Cardiac muscle cell (in vitro differentiated cells and primary cell): ENCODE measurements at regions not wholly inside any gene's neighbourhood (a gene's known extent, or its start where the extent isn't known, plus 50 kb on each side); places are given as distances from the start of the nearest gene placed in this dataset.

Experiments used
- DNase-seq, 2 donors: peaks; one replicate each; pipeline versions ENCODE4 v3.0.0 to v3.0.0-alpha.2; 2010 to 2017; ENCODE audit warnings: low read depth in 1 of 2, low spot score in 1 of 2
- H3K27ac ChIP-seq: fragments of 200-600 bp; sonication (generic); 2 replicates; pipeline ENCODE4 v1.5.1; 2016
- H3K27me3 ChIP-seq: fragments of 200-600 bp; sonication (generic); 2 replicates; pipeline ENCODE4 v1.6.0; 2016; ENCODE audit warnings: control low read depth
- H3K36me3 ChIP-seq: fragments of 200-600 bp; sonication (generic); 2 replicates; pipeline ENCODE4 v1.5.1; 2016; ENCODE audit warnings: control low read depth
- H3K4me1 ChIP-seq: fragments of 200-600 bp; sonication (generic); 2 replicates; pipeline ENCODE4 v1.8.1; 2017; ENCODE audit warnings: low read depth, mild to moderate bottlenecking, mixed run types
- H3K4me3 ChIP-seq: fragments of 200-600 bp; sonication (generic); 2 replicates; pipeline ENCODE4 v1.5.1; 2016; ENCODE audit warnings: mild to moderate bottlenecking
- H3K9me3 ChIP-seq: fragments of 200-600 bp; sonication (generic); 2 replicates; pipeline ENCODE4 v1.5.1; 2017; ENCODE audit warnings: low read depth, mild to moderate bottlenecking, control low read depth
- CTCF ChIP-seq: IDR thresholded peaks from 2 replicates; pipeline ENCODE4 v1.5.1; 2012; ENCODE audit warnings: low read depth, mild to moderate bottlenecking, low read length

GRCh38 chr14:101027966-101028365 is 124.4 kb upstream of the RTL1 start:
- Histone ChIP-seq H3K4me3 (no peak overlapping the region), H3K36me3 (no peaks in the 10 kb centered on the region), H3K4me1 (no peaks in the 10 kb centered on the region), H3K9me3 (no peaks in the 10 kb centered on the region), H3K27me3 (no peaks in the 10 kb centered on the region), H3K27ac (no peak overlapping the region)
- TF ChIP-seq CTCF = no peak
- DNase-seq = no peak

GRCh38 chr14:101028971-101029667 is 125.6 kb upstream of the RTL1 start:
- Histone ChIP-seq H3K36me3 (no peaks in the 10 kb centered on the region), H3K27me3 (no peaks in the 10 kb centered on the region), H3K4me3 (no peak overlapping the region), H3K9me3 (no peaks in the 10 kb centered on the region), H3K4me1 (no peaks in the 10 kb centered on the region), H3K27ac (no peak overlapping the region)
- no peak for DNase-seq
- no peak for TF ChIP-seq CTCF

GRCh38 chr14:101029668-101030290 is 126.3 kb upstream of the RTL1 start:
- Histone ChIP-seq H3K4me3 (no peak overlapping the region), H3K9me3 (no peaks in the 10 kb centered on the region), H3K27me3 (no peaks in the 10 kb centered on the region), H3K4me1 (no peaks in the 10 kb centered on the region), H3K27ac (no peak overlapping the region), H3K36me3 (no peaks in the 10 kb centered on the region)
- no peak for TF ChIP-seq CTCF
- DNase-seq = no peak

- H3K4me3 ChIP-seq = no peak overlapping the region
- no peak for DNase-seq
- TF ChIP-seq CTCF = no peak
- H3K4me1 ChIP-seq = no peaks in the 10 kb centered on the region
- H3K27ac ChIP-seq = no peak overlapping the region
- H3K27me3 ChIP-seq = no peaks in the 10 kb centered on the region
- no peaks in the 10 kb centered on the region for H3K9me3 ChIP-seq
- no peaks in the 10 kb centered on the region for H3K36me3 ChIP-seq
Observed at GRCh38 chr14:101030586-101030985, 127.1 kb upstream of the RTL1 start.

- DNase-seq = no peak
Observed at GRCh38 chr14:101031186-101031585, 127.7 kb upstream of the RTL1 start.

More at GRCh38 chr14:101031186-101031585, 127.7 kb upstream of the RTL1 start:
- Histone ChIP-seq H3K27ac (no peak overlapping the region), H3K4me1 (no peaks in the 10 kb centered on the region), H3K9me3 (no peaks in the 10 kb centered on the region), H3K4me3 (no peak overlapping the region), H3K36me3 (no peaks in the 10 kb centered on the region), H3K27me3 (no peaks in the 10 kb centered on the region)
- TF ChIP-seq CTCF = no peak
